HFF-Myc (cell line): ENCODE measurements at regions not wholly inside any gene's neighbourhood (a gene's known extent, or its start where the extent isn't known, plus 50 kb on each side); places are given as distances from the start of the nearest gene placed in this dataset.

Source experiments
- DNase-seq: peaks from one replicate; pipeline ENCODE4 v3.0.0-alpha.2; 2011; ENCODE audit warnings: low read depth; ENCODE audit errors: extremely low read depth
- H3K4me3 ChIP-seq: replicated peaks from 2 replicates; pipeline ENCODE4 v1.5.1; 2011; ENCODE audit warnings: low read depth, mild to moderate bottlenecking, control low read depth, low read length
- CTCF ChIP-seq: IDR thresholded peaks from 2 replicates; pipeline ENCODE4 v1.5.1; 2012; ENCODE audit warnings: mild to moderate bottlenecking, low read depth, low read length, control low read depth; ENCODE audit errors: missing control alignments

GRCh38 chr18:43642727-43643330 is 365.5 kb upstream of the SYT4 start:
- H3K4me3 ChIP-seq = no peak overlapping the region
- no peak for DNase-seq
- TF ChIP-seq CTCF = no peak

- no peak overlapping the region for H3K4me3 ChIP-seq
- no peak for TF ChIP-seq CTCF
- no peak for DNase-seq
These were observed 370.7 kb upstream of the SYT4 start for GRCh38 chr18:43648002-43648401.

GRCh38 chr18:43649649-43650357 is 372.5 kb upstream of the SYT4 start:
- TF ChIP-seq CTCF = no peak
- no peak for DNase-seq
- no peak overlapping the region for H3K4me3 ChIP-seq

- no peak overlapping the region for H3K4me3 ChIP-seq
- no peak for DNase-seq
- no peak for TF ChIP-seq CTCF
These were observed 373.1 kb upstream of the SYT4 start for GRCh38 chr18:43650426-43650825.

- no peak for DNase-seq
- no peak for TF ChIP-seq CTCF
- no peak overlapping the region for H3K4me3 ChIP-seq
These were observed 373.8 kb upstream of the SYT4 start for GRCh38 chr18:43651057-43651456.

GRCh38 chr18:43656547-43656946 is 379.3 kb upstream of the SYT4 start:
- TF ChIP-seq CTCF = no peak
- DNase-seq = no peak
- no peak overlapping the region for H3K4me3 ChIP-seq
